Retinal pigment epithelial cell (primary cell): ENCODE measurements at regions not wholly inside any gene's neighbourhood (a gene's known extent, or its start where the extent isn't known, plus 50 kb on each side); places are given as distances from the start of the nearest gene placed in this dataset.

Experiments used
- DNase-seq: peaks from one replicate; pipeline ENCODE4 v3.0.0-alpha.2; 2010; ENCODE audit warnings: low read depth
- H3K4me3 ChIP-seq: 2 replicates; pipeline ENCODE4 v1.5.1; 2011; ENCODE audit warnings: mild to moderate bottlenecking, low read length, control low read depth, moderate library complexity
- TF ChIP-seq, protein P1 (sequence below): conservative IDR thresholded peaks from 2 replicates; pipeline ENCODE4 v1.5.1; 2011; ENCODE audit warnings: low read depth, low read length, control low read depth, inconsistent platforms

DNA sequence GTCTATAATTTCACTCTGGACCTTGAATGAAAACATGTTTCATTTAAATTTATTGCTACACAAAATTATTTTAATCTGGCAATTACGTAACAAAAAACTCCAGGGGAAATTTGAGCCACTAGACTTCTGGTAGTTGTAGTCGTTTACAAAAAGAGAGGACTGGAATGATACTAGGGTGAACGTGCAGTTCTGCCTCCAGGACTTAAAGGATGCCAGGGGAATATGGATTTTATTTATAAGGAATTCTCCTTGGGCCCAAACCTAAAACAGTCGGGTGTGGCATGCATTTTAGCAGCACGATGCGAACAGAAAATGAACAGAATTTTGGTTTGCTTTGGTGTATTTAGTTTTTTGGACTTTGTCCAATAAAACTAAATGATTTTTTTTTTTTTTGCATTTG lies 76.9 kb downstream of the PRL start:
- DNase-seq: no peak
- no peak overlapping the region for H3K4me3 ChIP-seq
- TF ChIP-seq, protein P1, sequence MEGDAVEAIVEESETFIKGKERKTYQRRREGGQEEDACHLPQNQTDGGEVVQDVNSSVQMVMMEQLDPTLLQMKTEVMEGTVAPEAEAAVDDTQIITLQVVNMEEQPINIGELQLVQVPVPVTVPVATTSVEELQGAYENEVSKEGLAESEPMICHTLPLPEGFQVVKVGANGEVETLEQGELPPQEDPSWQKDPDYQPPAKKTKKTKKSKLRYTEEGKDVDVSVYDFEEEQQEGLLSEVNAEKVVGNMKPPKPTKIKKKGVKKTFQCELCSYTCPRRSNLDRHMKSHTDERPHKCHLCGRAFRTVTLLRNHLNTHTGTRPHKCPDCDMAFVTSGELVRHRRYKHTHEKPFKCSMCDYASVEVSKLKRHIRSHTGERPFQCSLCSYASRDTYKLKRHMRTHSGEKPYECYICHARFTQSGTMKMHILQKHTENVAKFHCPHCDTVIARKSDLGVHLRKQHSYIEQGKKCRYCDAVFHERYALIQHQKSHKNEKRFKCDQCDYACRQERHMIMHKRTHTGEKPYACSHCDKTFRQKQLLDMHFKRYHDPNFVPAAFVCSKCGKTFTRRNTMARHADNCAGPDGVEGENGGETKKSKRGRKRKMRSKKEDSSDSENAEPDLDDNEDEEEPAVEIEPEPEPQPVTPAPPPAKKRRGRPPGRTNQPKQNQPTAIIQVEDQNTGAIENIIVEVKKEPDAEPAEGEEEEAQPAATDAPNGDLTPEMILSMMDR: no peak

DNA sequence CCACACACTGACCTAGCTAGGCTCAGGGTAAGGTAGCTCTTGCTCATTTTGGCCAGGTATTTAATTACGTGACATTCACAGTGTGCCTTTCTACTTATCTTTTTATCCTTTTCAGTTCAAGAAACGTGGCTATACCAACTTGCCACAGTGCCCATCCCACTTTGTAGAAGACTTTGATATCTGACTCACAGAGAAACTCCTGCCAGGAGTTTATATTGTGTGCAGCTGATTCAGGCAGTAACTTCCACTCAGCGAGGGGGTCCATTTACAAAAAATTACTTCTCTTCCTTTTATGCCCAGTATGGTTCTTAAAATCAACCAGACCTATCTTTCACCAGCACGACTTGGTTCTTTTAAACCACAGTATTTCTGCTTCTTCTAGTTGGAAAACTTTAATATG lies 75.6 kb downstream of the PRL start:
- DNase-seq: no peak
- no peak overlapping the region for H3K4me3 ChIP-seq
- TF ChIP-seq, protein P1: no peak

DNA sequence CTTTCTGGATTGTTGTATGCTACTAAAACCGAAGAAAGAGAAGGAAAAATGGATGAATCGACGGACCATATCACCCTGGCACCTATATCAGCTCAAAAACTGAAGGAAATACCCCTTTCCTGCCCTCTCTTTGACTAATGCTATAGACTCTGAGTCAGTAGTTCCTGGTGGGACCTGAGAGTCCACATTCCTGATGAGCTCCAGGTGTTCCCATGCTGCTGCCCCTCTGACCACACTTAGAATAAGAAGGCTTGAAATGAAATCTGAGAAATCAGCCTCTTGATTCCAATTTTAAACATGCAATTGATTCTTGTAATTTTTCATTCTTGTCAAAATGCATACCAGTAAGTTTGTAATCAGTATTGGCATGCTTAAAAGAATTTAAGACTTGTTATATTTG lies 75.2 kb downstream of the PRL start:
- no peak overlapping the region for H3K4me3 ChIP-seq
- TF ChIP-seq, protein P1: no peak
- DNase-seq: no peak

DNA sequence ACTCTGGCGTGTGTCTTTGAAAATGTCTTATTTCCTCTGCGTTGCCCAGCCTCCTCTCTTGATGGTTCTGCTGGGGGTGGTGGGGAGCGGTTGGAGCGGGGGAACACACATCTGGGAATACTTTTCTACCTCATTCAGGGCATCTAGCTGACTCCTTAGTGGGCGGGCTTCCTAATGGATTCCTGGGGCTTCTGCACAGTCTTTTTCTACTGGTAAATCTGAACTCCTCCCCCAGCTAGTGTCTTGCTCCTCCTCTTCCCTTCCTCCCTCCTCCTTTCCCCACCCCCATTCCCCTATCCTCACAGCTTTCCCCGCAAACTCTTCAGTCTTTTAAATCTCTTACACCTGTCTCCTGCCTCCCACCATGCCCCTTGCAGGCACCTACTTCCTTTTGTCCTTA lies 74.4 kb downstream of the PRL start:
- H3K4me3 ChIP-seq: no peak overlapping the region
- TF ChIP-seq, protein P1: no peak
- no peak for DNase-seq

DNA sequence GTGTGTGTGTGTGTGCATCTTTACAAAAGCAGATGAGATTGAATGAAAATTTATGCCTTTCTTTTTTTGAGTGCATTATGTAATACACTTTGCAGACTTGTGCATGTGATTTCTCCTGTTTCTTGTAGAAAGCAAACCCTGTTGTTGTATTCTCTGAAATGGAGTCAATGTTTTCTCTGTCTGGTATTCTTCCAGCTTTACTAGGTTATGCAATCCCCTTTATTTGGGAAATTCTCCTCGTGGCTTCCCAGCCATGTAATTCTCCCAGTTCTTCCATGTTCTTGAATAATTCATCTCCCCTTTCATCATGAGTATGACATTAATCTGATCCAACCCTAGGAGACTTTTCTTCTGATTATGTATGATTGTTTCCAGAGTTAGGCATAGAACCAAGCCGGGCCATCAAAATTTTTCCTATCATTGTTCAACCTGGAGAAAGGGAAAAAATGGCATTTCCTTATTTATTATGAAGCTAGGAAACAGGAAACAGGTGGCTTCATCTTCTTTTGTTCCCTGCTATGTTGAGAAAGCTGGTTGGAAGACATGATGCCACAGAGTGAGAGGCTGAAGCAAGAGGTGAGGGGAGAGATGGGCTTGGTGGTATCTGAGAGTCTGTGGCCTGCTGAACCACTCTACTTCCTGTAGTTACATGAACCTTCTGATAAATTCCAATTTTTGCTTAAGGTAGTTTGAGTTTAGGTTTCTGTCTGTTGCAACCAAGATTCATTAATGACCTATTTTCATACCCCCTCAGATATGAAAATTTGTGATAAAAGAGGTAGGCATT lies 68.8 kb downstream of the PRL start:
- H3K4me3 ChIP-seq: no peak overlapping the region
- TF ChIP-seq, protein P1: no peak

DNA sequence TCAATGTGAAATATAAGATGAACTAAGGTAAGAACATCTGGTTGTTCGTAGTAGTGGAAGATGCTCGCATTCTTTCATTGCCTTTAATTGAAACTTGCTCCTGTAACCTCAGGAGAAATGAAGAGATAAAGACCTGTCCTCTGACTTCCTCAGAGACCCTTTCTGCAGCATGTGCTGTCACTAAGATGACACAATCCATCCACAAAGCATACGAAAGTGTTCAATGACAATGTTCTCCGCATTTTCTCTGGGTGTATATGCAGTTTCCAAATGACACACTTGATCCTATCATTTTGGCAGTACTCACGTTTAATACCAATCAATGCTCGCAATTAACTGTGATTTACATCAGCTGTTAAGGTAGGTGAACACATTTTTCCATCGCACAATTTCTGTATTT lies 65.8 kb downstream of the PRL start:
- TF ChIP-seq, protein P1: no peak
- no peak for DNase-seq
- no peak overlapping the region for H3K4me3 ChIP-seq

More for the DNA sequence above, 68.8 kb downstream of the PRL start:
- DNase-seq: no peak

DNA sequence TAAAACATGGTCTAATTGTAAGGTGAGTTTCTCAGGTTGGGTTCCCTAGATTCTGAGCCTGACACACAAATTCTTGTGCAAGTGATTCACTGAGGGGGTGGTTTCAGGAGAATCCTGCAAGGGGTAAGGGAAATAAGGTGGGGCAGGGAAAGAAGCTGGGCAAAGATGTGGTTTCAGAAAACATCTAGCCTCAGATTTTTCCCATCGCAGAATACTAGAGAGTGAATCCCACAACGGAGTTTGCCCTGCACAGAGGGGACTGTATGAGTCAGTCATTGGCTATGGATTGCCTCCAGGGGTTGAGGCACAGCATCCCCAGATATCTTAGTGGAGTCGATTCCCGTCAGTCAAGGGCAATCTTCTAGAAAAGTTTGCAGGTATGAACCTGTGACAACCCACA lies 65.2 kb downstream of the PRL start:
- TF ChIP-seq, protein P1: no peak
- no peak overlapping the region for H3K4me3 ChIP-seq
- DNase-seq: no peak
